PC-9 (cell line): ENCODE measurements at regions not wholly inside any gene's neighbourhood (a gene's known extent, or its start where the extent isn't known, plus 50 kb on each side); places are given as distances from the start of the nearest gene placed in this dataset.

ENCODE experiments used
- BruUV-seq: library from RNA; stranded (reverse); fragments of 400-500 nt; replicated peaks from 2 replicates; lab custom pipeline; 2021; lab: Mats Ljungman, UMichigan
- CTCF ChIA-PET: fragments of 300-600 bp; sonication (Branson Sonifier 250); formaldehyde crosslinking; loops from one replicate; lab custom pipeline; 2022; ENCODE audit warnings: antibody characterized with exemption; lab: Charles Lee
- POLR2A ChIA-PET: fragments of 300-600 bp; sonication (Branson Sonifier 250); formaldehyde crosslinking; loops from one replicate; lab custom pipeline; 2022; ENCODE audit warnings: antibody characterized with exemption; ENCODE audit not compliant: unreplicated experiment; lab: Charles Lee
- DNase-seq, 2 experiments: peaks; one replicate each; pipeline versions ENCODE4 v3.0.0 to v3.0.0-alpha.2; 2015 to 2022; ENCODE audit warnings: mixed read lengths in 1 of 2
- H2AFZ ChIP-seq: fragments of 200-600 bp; sonication (generic); 2 replicates; pipeline ENCODE4 v1.8.1; 2017; ENCODE audit warnings: antibody characterized with exemption
- H3F3A ChIP-seq: fragments of 200-600 bp; sonication (generic); 2 replicates; pipeline ENCODE4 v1.8.1; 2017; ENCODE audit warnings: antibody characterized with exemption, mild to moderate bottlenecking, low read depth; ENCODE audit not compliant: insufficient read depth
- H3K27ac ChIP-seq: fragments of 200-600 bp; sonication (generic); 2 replicates; pipeline ENCODE4 v1.6.1; 2016; ENCODE audit warnings: mixed run types
- H3K27me3 ChIP-seq: fragments of 200-600 bp; sonication (generic); 2 replicates; pipeline ENCODE4 v1.6.1; 2016; ENCODE audit warnings: low read depth, mixed run types; ENCODE audit not compliant: insufficient read depth
- H3K36me3 ChIP-seq: fragments of 200-600 bp; sonication (generic); 2 replicates; pipeline ENCODE4 v1.6.1; 2016; ENCODE audit warnings: low read depth, mixed run types
- H3K4me1 ChIP-seq: fragments of 200-600 bp; sonication (generic); replicated peaks from 2 replicates; pipeline ENCODE4 v1.6.1; 2016; ENCODE audit warnings: mixed run types; ENCODE audit not compliant: insufficient read depth
- H3K4me2 ChIP-seq: fragments of 200-600 bp; sonication (generic); 2 replicates; pipeline ENCODE4 v1.6.1; 2017; ENCODE audit warnings: mixed run types
- H3K4me3 ChIP-seq: fragments of 200-600 bp; sonication (generic); 2 replicates; pipeline ENCODE4 v1.6.1; 2016; ENCODE audit warnings: mixed run types
- H3K79me2 ChIP-seq: fragments of 200-600 bp; sonication (generic); 2 replicates; pipeline ENCODE4 v1.6.1; 2017; ENCODE audit warnings: low read depth, mixed run types
- H3K9me2 ChIP-seq: fragments of 200-600 bp; sonication (generic); 2 replicates; pipeline ENCODE4 v1.8.1; 2017; ENCODE audit warnings: mild to moderate bottlenecking; ENCODE audit not compliant: insufficient read depth
- H3K9me3 ChIP-seq: fragments of 200-600 bp; sonication (generic); 2 replicates; pipeline ENCODE4 v1.8.1; 2016; ENCODE audit warnings: low read depth; ENCODE audit not compliant: insufficient read depth
- H4K20me1 ChIP-seq: fragments of 200-600 bp; sonication (generic); 2 replicates; pipeline ENCODE4 v1.8.1; 2017; ENCODE audit not compliant: insufficient read depth
- EZH2 ChIP-seq: fragments of 200-600 bp; sonication (generic); IDR thresholded peaks from 2 replicates; pipeline ENCODE4 v1.8.0; 2017; ENCODE audit warnings: antibody characterized with exemption, low read depth
- intact Hi-C: fragments of 100-400 bp; cut with micrococcal nuclease; formaldehyde crosslinking; loops from one replicate; pipeline ENCODE4 v1.10.0; 2022; ENCODE audit not compliant: unreplicated experiment
- TF ChIP-seq, protein P1 (sequence below): fragments of 200-600 bp; sonication (generic); conservative IDR thresholded peaks from 2 replicates; pipeline ENCODE4 v1.6.1; 2017; ENCODE audit warnings: mixed run types, antibody characterized with exemption, mild to moderate bottlenecking, moderate library complexity

DNA sequence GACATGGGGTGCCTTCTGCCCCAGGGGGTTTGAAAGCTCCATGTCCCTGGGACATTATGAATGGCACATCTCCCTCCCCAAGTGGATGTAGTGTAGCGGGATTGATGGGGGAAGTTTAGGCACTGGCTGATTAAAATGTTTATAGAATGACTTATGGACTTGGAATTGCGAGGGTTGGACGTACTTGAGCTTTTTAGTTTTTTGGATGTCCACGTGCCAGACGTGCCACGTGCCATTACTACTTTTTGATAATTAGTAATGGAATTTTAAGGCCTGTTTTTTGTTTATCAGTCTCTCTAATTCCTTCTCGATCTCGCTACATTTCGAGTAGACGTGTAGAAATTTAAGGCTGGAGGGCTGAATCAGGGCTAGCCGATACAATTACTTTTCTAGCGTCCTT lies 162.8 kb downstream of the TBXT start:
- POLR2A ChIA-PET = no interaction called here
- H2AFZ ChIP-seq = no peak overlapping the region
- H3F3A ChIP-seq = no peaks in the 10 kb centered on the region
- CTCF ChIA-PET = no interaction called here
- no peaks in the 10 kb centered on the region for H3K9me3 ChIP-seq
- no peak for DNase-seq
- H3K4me3 ChIP-seq = no peak overlapping the region
- intact Hi-C loops = no loop called here
- TF ChIP-seq, protein P1, sequence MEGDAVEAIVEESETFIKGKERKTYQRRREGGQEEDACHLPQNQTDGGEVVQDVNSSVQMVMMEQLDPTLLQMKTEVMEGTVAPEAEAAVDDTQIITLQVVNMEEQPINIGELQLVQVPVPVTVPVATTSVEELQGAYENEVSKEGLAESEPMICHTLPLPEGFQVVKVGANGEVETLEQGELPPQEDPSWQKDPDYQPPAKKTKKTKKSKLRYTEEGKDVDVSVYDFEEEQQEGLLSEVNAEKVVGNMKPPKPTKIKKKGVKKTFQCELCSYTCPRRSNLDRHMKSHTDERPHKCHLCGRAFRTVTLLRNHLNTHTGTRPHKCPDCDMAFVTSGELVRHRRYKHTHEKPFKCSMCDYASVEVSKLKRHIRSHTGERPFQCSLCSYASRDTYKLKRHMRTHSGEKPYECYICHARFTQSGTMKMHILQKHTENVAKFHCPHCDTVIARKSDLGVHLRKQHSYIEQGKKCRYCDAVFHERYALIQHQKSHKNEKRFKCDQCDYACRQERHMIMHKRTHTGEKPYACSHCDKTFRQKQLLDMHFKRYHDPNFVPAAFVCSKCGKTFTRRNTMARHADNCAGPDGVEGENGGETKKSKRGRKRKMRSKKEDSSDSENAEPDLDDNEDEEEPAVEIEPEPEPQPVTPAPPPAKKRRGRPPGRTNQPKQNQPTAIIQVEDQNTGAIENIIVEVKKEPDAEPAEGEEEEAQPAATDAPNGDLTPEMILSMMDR = no peak
- no peak for TF ChIP-seq EZH2
- peaks cover 60% of the 10 kb centered on the region for H3K27me3 ChIP-seq
- BruUV-seq = no TSS peak
- H3K36me3 ChIP-seq = no peaks in the 10 kb centered on the region
- H3K9me2 ChIP-seq = no peaks in the 10 kb centered on the region
- H4K20me1 ChIP-seq = no peaks in the 10 kb centered on the region
- no peaks in the 10 kb centered on the region for H3K79me2 ChIP-seq
- no peaks in the 10 kb centered on the region for H3K4me1 ChIP-seq
- no peak overlapping the region for H3K27ac ChIP-seq
- no peak overlapping the region for H3K4me2 ChIP-seq

DNA sequence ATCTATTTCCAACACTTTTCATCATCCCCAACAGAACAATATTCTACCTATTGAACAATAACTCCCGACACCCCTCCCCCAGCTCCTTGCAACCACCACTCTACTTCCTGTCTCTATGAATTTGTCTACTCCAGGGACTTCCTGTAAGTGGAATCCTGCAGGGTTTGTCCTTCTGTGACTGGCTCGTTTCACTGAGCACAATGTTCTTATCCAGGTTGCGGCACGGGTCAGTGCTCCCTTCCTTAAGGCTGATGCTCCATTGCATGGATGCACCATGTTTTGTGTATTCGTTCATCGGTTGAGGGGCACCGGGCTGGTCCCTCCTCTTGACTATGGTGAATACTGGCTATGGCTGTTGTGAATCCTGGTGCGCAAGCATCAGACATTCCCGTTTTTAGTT lies 163.2 kb downstream of the TBXT start:
- no peak for DNase-seq
- no peaks in the 10 kb centered on the region for H3K9me3 ChIP-seq
- peaks cover 60% of the 10 kb centered on the region for H3K27me3 ChIP-seq
- ChIA-PET CTCF (no interaction called here), POLR2A (no interaction called here)
- H3K79me2 ChIP-seq = no peaks in the 10 kb centered on the region
- H2AFZ ChIP-seq = no peak overlapping the region
- intact Hi-C loops = no loop called here
- no peaks in the 10 kb centered on the region for H4K20me1 ChIP-seq
- H3K4me2 ChIP-seq = no peak overlapping the region
- TF ChIP-seq, protein P1 = no peak
- no peak for TF ChIP-seq EZH2
- H3K27ac ChIP-seq = no peak overlapping the region
- H3F3A ChIP-seq = no peaks in the 10 kb centered on the region
- H3K36me3 ChIP-seq = no peaks in the 10 kb centered on the region
- H3K4me3 ChIP-seq = no peak overlapping the region
- H3K9me2 ChIP-seq = no peaks in the 10 kb centered on the region
- no peaks in the 10 kb centered on the region for H3K4me1 ChIP-seq
- BruUV-seq = no TSS peak

DNA sequence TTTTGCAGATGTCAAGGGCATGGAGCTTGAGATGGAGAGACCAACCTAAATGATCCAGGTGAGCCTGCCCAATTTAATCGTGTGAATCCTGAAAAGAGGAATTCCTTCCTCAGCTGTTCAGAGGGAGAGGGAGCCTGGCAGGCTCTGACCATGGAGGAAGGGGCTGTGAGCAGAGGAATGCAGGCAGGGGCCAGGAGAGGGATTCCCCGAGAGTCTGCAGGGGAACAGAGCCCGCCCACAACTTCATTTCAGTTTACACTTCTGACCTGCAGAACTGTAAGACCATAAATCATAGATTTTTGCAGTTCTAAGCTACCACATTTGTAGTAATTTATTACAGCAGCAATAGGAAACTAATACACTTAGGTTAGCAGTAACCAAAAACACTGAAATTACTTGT lies 164.1 kb downstream of the TBXT start:
- Histone ChIP-seq H3F3A (no peaks in the 10 kb centered on the region), H3K36me3 (no peaks in the 10 kb centered on the region), H3K4me3 (no peak overlapping the region), H3K9me2 (no peaks in the 10 kb centered on the region), H3K27ac (no peak overlapping the region), H3K79me2 (no peaks in the 10 kb centered on the region), H2AFZ (no peak overlapping the region), H4K20me1 (no peaks in the 10 kb centered on the region), H3K4me1 (no peaks in the 10 kb centered on the region), H3K27me3 (peaks cover 69% of the 10 kb centered on the region), H3K9me3 (no peaks in the 10 kb centered on the region), H3K4me2 (no peak overlapping the region)
- intact Hi-C loops = no loop called here
- TF ChIP-seq EZH2 = no peak
- TF ChIP-seq, protein P1 = no peak
- ChIA-PET POLR2A (no interaction called here), CTCF (no interaction called here)
- no TSS peak for BruUV-seq
- DNase-seq = no peak
